DMS53 treated with DMSO at 0.1 percent for 48 hours (cell line): ENCODE measurements at regions not wholly inside any gene's neighbourhood (a gene's known extent, or its start where the extent isn't known, plus 50 kb on each side); places are given as distances from the start of the nearest gene placed in this dataset.

Experiments
- DNase-seq: peaks from one replicate; lab custom pipeline; 2025; ENCODE audit not compliant: unreplicated experiment; lab: John Stamatoyannopoulos, UW

DNA sequence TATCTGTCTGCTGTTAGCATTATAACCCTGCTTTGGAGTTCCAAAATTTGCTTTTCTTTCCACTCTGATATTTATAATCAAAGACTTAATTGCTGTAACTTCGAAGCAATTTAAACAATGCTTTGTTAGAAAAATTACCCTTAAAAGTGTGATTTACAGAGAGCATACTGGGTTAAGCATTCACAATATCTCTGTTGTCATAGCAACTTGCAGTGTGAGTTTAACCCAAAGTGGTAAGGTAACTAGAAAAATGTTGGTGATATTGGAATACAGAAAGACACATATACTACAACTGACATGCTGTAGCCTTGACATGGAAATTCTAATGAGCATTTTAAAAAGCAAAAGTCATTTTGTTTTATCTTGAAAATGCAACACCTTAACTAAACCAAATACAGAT is 70.4 kb upstream of the SMLR1 start:
- no peak for DNase-seq

DNA sequence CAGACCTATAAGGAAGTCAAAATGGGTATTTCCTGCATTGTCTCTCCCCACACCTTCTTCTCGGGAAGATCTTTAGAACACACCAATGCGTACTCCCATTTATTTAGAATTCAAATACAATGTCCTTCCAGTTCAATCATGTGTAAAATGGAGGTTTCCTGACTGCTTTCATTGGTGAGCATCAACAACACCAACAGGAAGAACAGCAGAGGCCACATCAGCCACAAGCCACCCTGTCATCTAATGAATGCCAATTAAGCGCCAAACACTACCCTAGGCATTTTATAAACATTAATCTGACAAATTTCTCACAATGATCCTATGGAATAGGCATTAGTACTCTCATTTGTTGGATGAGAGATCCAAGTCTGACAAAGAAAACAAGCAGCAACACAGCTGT is 68.4 kb upstream of the SMLR1 start:
- no peak for DNase-seq

DNA sequence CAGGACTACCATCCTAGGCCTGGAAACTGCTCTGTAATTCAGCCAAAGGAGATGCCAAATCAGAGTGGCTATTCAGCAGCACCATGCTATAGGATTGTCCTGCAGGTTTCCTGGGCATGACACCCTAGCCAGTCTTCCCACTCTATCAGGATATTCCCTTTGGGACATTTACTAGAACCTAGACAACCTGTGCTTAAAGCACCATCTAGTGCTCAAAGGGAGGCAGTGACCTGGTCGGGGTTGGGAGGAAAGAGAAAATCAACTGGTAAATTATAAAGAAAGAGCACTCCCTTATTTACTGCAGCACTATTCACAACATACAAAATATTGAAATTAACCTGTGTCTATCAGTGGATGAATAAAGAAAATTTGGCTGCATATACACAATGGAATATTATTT is 67.2 kb upstream of the SMLR1 start:
- peak; percentile 3 for DNase-seq

DNA sequence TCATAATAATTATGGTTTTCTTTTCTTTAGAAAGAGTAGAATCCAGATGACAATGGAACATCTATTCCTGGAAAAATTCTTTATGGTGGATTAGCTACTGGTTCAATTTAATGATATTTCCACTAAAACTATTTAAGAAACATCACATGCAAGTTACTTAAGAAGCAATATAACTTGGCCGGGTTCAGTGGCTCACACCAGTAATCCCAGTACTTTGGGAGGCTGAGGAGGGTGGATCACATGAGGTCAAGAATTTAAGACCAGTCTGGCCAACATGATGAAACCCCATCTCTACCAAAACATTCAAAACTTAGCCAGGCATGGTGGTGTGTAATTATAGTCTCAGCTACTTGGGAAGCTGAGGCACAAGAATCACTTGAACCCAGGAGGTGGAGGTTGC is 65.9 kb upstream of the SMLR1 start:
- DNase-seq, result no peak

DNA sequence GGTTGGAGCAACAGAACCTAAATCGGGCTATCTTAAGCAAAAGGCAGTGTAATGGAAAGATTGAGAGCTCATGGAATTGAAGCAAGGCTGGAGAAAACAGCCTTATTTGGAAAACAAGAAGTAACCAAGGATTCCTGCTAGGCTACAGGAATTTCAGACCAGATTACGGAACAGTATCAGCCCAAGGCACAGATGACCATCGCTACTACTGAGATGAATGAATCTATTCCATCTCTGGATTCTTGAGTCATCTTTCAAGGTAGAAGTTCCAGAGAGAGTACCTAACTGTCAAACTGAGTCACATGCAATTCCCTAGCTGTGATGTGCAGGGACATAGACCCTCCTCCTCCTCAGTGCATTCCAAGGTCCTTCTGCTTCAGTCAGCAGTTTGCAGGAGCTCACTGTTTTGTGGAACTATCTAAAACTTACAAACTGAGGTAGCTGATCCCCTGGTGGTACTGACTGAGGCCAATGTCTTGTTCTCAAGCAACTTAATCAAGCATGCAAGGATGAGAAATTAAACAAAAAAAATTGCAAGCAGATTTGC is 62.0 kb upstream of the SMLR1 start:
- no peak for DNase-seq

DNA sequence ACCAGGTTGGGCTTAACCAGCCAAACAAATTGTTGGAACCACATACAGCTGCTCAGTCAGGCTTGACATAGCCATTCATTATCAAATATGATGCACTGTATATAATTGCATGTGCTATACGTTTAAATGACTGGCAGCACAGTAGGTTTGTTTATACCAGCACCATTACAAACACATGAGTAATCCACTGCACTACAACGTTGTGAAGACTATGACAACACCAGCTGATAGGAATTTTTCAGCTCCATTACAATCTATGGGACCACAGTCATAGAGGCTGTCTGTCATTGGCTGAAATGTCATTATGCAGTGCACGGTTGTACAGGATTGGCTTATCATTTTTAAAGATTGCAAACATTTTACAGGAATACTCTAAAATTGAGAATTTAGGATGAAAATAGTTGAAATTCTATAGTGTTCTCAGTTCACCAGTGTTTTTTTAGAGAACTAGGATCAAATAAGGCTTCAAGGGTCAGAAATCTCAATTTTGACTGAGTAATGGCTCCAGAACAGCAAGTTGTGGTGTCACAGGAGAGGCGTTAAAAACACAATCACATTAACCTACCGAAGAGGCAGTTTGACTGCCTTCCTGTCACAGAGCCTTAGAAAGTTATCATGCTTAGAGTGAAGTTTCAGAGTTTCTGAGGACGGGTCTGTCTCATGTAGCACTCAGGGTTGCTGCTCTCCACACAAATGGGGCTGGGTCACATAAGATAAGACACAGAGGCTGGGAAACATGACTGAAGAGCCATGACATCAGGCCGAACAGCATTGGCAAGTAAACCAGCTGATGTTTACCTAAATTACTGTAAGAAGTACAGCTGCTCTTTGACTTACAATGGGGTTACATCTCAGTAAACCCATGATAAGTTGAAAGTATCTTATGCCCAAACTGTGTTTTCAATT is 60.7 kb upstream of the SMLR1 start:
- no peak for DNase-seq

DNA sequence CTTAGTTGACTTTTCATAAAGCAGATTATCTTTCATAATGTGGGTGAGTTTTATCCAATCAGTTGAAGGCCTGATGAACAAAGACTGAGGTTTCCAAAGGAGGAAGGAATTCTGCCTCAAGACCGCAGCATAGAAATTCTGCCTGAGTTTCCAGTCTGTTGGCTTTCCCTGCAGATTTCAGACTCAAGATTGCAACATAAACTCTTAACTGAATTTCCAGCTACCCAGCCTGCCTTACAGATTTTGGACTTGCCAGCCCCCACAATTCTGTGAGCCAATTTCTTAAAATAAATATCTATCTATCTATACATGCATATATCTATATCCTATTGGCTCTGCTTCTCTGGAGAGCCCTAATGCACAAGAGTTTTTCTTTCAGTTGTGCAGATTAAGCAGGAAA is 57.3 kb upstream of the SMLR1 start:
- no peak for DNase-seq

DNA sequence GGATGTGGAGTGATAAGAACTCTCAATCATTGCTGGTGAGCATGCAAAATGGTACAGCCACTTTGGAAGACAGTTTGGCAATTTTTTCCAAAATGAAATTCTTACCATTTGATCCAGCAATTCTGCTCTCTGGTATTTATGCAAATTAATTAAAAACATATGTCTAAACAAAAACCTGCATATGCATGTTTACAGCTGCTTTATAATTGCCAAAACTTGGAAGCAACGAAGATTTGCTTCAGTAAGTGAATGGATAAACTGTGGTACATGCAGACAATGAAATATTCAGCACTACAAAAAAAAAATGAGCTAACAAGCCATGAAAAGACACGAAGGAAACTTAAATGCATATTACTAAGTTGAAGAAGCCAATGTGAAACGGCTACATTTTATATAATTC is 55.5 kb upstream of the SMLR1 start:
- no peak for DNase-seq

DNA sequence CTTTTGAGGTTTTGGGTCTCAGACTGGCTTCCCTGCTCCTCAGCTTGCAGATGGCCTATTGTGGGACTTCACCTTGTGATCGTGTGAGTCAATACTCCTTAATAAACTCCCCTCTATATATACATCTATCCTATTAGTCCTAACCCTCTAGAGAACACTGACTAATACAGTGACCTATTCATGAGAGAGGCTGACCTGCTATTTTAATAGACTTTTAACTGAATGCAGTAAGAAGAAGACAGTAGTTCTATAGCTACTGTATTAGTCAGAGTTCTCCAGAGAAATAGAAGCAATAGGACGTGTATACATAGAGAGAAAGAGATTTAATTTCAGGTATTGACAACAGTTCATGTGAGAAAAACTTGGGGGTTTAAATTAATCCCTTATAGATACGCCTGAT is 53.3 kb upstream of the SMLR1 start:
- no peak for DNase-seq

DNA sequence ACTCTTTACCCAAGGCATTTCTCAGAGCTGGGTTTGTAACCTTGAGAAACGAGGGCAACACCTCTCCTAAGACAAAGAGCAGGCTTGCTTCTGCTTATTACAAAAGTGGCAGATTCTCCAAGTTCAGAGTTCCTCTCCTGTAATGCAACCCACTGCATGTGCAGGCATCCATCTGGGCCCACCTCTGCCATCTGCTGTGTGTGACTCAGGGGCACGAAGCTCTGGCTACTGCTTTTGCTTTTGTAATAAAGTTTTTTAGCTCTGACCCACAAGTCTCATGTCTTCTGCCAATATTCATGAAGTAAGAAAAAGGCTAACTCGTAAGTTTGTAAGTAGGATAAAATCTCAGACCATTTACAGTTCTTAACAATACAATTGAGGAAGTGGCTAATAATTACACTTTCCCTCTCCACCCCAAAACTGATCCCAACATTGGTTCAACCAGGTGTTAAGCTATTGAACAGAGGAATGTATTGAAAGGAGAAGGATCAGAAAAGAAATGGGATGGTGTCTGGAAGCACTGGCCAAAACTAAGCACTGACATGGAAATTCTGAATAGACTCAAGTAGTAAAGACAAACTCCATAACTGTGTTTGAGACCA is 51.7 kb upstream of the SMLR1 start:
- no peak for DNase-seq

DNA sequence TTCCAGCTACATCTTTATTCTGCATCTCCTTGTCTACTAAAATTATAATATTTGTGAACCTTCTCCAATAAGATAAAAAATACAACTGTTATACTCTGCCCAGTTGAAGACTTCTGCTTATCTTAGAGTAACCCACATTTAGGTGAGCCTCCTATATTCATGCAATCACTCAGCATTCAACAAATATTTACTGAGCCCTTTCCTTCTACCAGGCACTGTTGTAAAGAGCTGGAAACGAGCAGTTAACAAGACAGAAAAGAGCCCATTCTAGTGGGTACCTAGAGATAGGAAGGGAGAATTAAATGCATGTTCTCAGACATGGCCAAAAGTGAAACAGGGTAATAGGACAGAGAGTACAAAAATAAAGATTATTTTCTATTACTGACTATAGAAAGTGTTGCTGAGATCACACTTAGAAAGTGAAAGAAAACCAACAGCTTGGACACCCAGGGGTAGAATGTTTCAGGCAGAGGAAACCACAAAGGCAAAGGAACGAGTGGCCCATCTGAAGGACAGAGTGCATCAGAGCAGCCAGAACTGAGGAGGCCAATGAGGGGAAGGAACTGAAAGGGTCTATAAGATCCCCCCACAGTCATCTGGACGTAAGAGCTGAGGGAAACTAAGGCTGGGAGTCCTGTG is 50.8 kb upstream of the SMLR1 start:
- no peak for DNase-seq
